GM18511 (cell line): ENCODE measurements at regions not wholly inside any gene's neighbourhood (a gene's known extent, or its start where the extent isn't known, plus 50 kb on each side); places are given as distances from the start of the nearest gene placed in this dataset.

Experiments used
- ATAC-seq: cut with Tn5 transposase; IDR thresholded peaks from one replicate; pipeline ENCODE4 v1.9.1; 2021; ENCODE audit warnings: mild to moderate bottlenecking, moderate library complexity; ENCODE audit not compliant: unreplicated experiment

DNA sequence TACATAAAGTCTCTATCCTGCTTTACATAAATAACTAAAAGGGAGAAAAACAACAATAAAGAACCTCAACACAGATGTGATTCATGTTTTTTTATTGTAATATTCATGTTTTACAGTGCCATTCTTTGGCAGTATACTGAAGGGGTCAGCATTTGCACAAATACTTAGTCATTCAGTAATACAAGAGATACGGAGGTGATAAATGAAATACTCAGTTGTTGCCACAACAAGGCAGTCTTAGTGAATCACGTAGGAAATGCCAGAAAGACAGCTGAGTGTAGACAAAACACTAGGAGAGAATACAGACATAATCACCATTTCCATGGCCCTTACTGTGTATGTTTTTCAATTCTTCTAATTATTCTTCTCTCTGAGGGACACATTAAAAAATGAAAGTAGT lies 910.4 kb downstream of the METTL15 start:
- no peak for ATAC-seq

DNA sequence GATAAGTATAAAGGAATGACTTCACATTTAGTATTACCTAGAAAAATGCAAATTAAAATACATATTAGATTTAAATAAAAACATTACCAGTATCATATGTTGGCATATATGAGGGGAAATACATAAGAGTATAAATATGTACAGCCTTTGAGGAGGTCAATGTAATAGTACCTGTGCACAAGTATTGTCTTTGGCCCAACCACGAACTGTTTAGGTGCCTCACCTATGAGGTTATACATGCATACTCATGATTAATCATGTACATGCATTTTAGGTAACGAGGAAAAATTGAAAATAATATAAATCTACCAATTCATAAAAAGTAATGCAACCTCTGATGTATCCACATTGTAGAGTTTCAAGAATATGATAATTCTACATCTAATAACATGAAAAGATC lies 909.8 kb downstream of the METTL15 start:
- no peak for ATAC-seq

DNA sequence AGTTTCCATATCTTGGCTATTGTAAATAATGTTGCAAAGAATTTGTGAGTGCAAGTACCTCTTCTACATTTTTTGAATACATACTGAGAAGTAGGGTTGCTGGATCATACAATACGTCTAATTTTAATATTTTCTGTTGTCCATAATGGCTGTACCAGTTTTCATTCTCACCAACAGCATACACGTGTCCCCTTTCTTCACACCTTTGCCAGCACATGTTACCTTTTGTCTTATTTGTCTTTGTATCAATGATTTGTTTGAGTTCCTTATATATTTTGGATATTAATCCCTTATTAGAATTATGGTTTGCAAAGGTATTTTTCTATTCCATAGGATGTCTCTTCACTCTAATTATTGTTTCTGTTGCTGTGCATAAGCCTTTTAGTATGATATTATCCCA lies 904.3 kb downstream of the METTL15 start:
- ATAC-seq, result no peak

- ATAC-seq, result no peak
These were observed 901.2 kb downstream of the METTL15 start for GRCh38 chr11:29009426-29009825.

- no peak for ATAC-seq
These were observed 900.3 kb downstream of the METTL15 start for GRCh38 chr11:29008481-29008880.

- no peak for ATAC-seq
These were observed 898.5 kb downstream of the METTL15 start for GRCh38 chr11:29006668-29007067.

DNA sequence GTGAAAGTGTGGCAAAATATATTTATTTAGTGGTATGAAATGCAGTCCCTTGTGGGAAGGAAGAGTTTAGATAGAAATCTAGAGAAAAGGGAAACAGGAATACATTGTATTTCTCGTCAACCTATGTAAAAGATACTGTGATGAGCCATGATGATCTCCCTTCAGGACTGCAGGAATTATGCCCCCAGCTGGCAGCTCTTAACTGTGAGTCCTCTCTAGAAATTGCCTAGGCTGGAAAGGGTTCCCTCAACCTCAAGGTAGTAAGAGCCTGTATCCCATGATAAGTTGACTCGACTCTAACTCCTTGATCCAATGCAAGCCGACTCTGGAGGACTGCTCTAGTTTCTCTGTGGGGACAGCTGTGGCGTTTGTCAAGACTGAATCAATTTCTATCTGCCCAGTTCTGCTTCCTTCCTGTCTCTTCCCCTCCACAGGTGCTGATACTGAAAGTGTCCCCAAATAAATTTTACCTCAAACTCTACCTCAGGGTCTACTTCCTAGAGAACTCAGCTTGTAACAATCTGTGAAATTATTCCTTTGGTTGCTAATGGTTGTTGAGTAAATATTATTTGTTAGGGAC lies 897.3 kb downstream of the METTL15 start:
- no peak for ATAC-seq

- ATAC-seq, result no peak
These were observed 894.6 kb downstream of the METTL15 start for GRCh38 chr11:29002816-29003215.

- ATAC-seq, result no peak
These were observed 891.4 kb downstream of the METTL15 start for GRCh38 chr11:28999620-29000019.

- ATAC-seq, result no peak
These were observed 884.8 kb downstream of the METTL15 start for GRCh38 chr11:28992996-28993395.

DNA sequence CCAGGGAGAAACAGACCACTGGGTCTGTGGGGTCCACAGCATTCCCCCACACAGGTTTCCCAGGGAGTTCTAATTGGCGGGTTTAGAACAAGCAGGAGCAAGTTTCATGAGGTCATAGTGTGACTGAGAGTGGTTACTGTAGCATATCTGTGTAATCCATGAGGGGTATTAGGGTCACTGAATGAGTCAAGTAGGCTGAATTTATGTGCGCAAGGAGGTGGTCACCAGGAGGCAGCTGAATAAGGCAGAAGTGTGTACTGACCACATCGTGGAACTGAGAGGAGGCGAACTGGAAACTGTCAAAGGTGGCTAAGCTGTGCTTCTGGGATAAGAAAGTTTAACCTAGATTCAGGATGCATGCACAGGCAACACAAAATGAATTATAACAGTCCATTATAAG lies 876.0 kb downstream of the METTL15 start:
- ATAC-seq, result no peak

DNA sequence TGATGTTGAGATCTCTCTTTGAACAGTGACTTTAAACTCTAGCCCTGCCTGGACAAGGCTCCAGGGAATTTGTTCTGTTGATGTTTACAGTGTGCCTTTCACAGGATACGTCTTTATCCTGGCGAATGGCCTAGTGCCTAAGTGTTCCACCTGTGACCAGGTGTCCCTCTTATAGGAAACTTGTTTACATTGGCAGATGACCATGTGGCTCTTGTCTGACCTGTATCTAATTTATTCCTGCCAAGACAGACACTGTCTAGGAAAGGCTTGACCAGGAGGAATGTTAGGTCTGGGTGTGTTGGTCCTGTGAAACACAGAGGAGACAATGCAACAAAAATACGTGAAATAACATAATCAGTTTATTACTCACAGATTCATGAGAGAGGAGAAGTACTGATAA lies 875.6 kb downstream of the METTL15 start:
- ATAC-seq, result no peak

DNA sequence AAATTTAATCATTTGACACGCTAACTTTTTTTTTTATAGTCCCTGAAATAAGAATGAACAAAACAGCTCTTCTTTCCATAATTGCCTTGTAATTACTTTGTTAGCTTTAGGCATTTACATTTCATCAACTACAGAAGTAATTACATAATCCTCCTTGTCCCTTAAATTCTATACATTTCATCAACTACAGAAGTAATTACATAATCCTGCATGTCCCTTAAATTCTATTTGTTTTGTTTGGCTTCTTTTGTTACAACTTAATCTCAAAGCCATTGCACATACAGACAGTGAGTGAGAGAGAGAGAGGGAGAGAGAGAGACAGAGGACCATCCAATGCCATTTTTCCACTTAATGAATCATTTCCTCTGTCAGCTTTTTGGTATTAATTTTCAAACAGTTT lies 873.2 kb downstream of the METTL15 start:
- ATAC-seq, result no peak

DNA sequence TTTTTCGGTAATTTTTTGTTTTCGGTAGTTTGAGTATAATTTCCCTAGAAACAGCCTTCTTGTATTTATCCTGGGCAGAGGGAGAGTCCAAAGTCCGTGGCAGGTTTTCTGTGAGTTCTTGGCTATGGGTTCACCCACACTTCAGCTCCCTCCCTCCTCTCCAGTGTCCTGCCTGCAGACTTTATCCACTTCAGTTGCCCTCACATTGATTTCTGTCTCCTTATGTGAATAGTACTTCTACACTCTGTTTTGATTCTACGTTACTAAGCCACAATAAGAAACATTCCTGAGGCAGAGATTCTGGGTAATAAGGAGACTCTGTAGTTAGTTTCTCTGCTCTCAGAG lies 868.6 kb downstream of the METTL15 start:
- no peak for ATAC-seq

GRCh38 chr11:28976012-28976800 lies 868.0 kb downstream of the METTL15 start:
- ATAC-seq, result no peak

GRCh38 chr11:28969832-28970231 lies 861.6 kb downstream of the METTL15 start:
- no peak for ATAC-seq

GRCh38 chr11:28966951-28967350 lies 858.8 kb downstream of the METTL15 start:
- ATAC-seq, result no peak

DNA sequence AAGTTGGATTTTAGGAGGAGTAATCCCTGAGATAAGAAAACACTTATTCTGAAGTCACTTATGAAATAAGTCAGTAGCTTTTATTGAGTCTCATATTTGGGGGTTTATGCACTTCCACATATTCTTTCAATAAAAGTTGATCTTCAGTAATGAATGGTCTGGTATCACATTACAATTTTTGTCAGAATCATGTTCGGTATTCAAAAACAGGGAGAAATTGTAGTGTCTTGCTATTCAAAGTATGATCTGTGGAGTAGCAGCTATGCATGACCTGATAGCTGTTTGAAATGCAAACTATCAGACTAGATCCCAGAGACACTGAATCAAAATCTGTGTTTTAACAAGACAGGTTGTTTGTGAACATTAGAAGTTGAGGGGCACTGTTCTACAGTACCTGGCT lies 857.6 kb downstream of the METTL15 start:
- ATAC-seq, result no peak

DNA sequence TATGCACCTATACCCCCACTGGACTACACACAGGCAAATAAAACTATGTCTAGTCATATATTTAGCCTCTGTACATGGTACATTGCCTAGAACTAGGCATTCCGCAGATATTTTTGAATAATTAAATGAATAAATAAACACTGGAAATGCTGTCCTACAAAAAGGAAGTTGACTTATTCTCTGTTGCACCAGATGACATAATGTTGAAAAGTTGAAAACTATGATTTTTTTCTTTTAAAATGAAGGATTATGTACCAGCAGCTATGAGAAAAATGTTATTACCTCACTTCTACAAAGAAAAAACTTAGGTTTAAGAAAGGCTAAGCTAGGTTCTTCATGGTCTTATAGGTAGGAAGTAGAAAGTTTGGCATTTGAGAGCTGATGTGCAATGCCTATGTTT lies 856.6 kb downstream of the METTL15 start:
- no peak for ATAC-seq

- ATAC-seq, result no peak
These were observed 855.0 kb downstream of the METTL15 start for GRCh38 chr11:28963187-28963586.

DNA sequence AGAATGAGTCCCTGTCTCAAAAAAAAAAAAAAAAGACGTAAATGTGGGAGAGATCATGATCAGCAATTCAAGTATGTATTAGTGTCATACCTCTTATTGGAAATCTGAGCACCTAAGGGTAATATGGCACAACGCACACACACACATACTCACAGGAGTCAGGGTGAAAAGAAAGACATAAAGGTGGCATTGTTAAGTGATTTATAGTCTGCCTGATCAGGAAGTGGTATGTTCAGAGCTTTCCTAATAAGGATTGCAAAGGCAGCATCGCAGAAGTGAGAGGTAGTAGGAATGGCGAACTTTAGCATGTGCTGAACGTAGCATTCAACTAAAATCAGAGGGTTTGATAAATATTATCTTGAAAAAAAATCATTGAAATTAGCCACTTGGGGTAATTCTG lies 854.3 kb downstream of the METTL15 start:
- no peak for ATAC-seq

DNA sequence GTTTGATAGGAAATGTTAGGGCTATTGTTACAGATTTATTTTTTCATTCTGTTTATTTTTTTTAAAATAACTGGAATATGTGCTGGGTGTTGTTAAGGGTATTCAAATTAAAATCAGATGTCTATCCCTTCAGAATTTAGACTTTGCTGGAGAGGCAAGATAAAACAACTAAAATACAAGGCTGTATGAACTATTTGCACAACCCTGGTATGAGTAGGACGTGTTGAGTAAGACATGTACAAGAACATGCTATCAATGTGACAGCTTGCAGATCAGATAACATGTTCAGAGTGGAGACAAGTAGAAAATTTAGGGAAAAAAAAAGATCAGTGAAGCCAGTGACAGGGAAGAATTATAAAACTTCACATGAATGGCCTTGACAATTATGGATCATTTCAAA lies 853.5 kb downstream of the METTL15 start:
- no peak for ATAC-seq

GRCh38 chr11:28956446-28956845 lies 848.3 kb downstream of the METTL15 start:
- ATAC-seq, result no peak
